Esophagus squamous epithelium (tissue), 4 donors: ENCODE measurements at regions not wholly inside any gene's neighbourhood (a gene's known extent, or its start where the extent isn't known, plus 50 kb on each side); places are given as distances from the start of the nearest gene placed in this dataset.

ENCODE experiments used
- POLR2A ChIP-seq, 4 donors: fragments of 450-650 bp; IDR thresholded peaks; one replicate each; pipeline ENCODE4 v1.6.1; 2017; ENCODE audit warnings: antibody characterized with exemption in 4 of 4, mild to moderate bottlenecking in 4 of 4, moderate library complexity in 3 of 4
- TF ChIP-seq, protein P1 (sequence below), 6 experiments: fragments of 450-650 bp in 4 of 6; fragments of 200-600 bp in 2 of 6; sonication (generic) in 2 of 6; IDR thresholded peaks; one replicate each; pipeline ENCODE4 v1.5.1; 2016 to 2019; ENCODE audit warnings: antibody characterized with exemption in 6 of 6, mild to moderate bottlenecking in 4 of 6, moderate library complexity in 4 of 6

DNA sequence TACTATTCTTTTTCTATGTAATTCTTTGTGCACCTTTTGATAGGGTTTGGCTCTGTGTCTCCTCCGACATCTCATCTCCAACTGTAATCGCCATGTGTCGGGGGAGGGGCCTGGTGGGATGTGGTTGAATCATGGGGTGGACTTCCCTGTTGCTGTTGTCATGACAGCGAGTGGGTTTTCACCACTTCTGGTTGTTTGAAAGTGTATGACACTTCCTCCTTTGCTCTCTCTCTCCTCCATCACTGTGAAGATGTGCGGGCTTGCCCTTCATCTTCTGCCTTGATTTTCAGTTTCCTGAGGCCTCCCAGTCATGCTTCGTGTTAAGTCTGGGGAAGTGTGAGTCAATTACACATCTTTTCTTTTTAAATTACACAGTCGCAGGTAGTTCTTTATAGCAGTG lies 225.8 kb upstream of the DPPA4 start:
- TF ChIP-seq, protein P1, sequence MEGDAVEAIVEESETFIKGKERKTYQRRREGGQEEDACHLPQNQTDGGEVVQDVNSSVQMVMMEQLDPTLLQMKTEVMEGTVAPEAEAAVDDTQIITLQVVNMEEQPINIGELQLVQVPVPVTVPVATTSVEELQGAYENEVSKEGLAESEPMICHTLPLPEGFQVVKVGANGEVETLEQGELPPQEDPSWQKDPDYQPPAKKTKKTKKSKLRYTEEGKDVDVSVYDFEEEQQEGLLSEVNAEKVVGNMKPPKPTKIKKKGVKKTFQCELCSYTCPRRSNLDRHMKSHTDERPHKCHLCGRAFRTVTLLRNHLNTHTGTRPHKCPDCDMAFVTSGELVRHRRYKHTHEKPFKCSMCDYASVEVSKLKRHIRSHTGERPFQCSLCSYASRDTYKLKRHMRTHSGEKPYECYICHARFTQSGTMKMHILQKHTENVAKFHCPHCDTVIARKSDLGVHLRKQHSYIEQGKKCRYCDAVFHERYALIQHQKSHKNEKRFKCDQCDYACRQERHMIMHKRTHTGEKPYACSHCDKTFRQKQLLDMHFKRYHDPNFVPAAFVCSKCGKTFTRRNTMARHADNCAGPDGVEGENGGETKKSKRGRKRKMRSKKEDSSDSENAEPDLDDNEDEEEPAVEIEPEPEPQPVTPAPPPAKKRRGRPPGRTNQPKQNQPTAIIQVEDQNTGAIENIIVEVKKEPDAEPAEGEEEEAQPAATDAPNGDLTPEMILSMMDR (IDR thresholded peaks at IDR 0.05), result no peak
- TF ChIP-seq POLR2A (IDR thresholded peaks at IDR 0.05), result no peak
